ENCODE measurements at regions not wholly inside any gene's neighbourhood (a gene's known extent, or its start where the extent isn't known, plus 50 kb on each side); places are given as distances from the start of the nearest gene placed in this dataset.

DNA sequence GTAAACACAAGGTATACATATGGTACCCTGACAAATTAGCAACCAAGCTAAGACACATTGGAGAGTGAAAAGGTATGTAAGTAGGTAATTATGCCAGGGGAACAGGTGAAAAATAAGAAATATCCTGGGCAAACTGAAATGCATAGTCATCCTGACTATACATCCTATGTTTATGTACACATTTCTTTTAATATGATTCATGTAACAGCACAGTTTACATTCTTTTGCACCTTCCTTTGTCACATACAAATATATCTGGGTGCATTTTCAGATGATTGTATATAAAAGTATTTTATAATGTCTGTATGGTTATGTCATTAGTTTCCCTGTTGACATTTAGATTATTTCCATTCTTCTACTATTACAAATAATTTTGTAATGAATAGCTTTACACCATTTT, 1146.9 kb downstream of the EFNA5 start:
- DNase-seq (ENCODE audit: low spot score), result no peak
- Histone ChIP-seq H3K4me3 (ENCODE audit: low read depth, low read length, poor library complexity, severe bottlenecking) (no peak overlapping the region), H3K4me1 (ENCODE audit: insufficient read depth, low read length, poor library complexity, severe bottlenecking) (peaks cover 6% of the 10 kb centered on the region), H3K27ac (ENCODE audit: low read depth, low read length, poor library complexity, severe bottlenecking) (no peak overlapping the region), H3K9me3 (ENCODE audit: low read depth, low read length, poor library complexity, severe bottlenecking) (no peaks in the 10 kb centered on the region), H3K27me3 (replicated peaks; ENCODE audit: insufficient read depth, low read depth, low read length, poor library complexity) (no peaks in the 10 kb centered on the region), H3K36me3 (ENCODE audit: insufficient read depth, low read length, poor library complexity, severe bottlenecking) (no peaks in the 10 kb centered on the region)
- ChIA-PET POLR2A (ENCODE audit: low non-redundant PET) (no interaction called here), CTCF (no interaction called here)
- no peak for TF ChIP-seq EZH2 (IDR thresholded peaks at IDR 0.05; ENCODE audit: borderline replicate concordance, low read depth, low read length, poor library complexity, severe bottlenecking)
- TF ChIP-seq, protein P1, sequence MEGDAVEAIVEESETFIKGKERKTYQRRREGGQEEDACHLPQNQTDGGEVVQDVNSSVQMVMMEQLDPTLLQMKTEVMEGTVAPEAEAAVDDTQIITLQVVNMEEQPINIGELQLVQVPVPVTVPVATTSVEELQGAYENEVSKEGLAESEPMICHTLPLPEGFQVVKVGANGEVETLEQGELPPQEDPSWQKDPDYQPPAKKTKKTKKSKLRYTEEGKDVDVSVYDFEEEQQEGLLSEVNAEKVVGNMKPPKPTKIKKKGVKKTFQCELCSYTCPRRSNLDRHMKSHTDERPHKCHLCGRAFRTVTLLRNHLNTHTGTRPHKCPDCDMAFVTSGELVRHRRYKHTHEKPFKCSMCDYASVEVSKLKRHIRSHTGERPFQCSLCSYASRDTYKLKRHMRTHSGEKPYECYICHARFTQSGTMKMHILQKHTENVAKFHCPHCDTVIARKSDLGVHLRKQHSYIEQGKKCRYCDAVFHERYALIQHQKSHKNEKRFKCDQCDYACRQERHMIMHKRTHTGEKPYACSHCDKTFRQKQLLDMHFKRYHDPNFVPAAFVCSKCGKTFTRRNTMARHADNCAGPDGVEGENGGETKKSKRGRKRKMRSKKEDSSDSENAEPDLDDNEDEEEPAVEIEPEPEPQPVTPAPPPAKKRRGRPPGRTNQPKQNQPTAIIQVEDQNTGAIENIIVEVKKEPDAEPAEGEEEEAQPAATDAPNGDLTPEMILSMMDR (conservative IDR thresholded peaks at IDR 0.05; ENCODE audit: low read depth, low read length), result no peak
- BruUV-seq (replicated peaks), result no TSS peak
- intact Hi-C loops (cut with micrococcal nuclease; ENCODE audit: unreplicated experiment), result no loop called here

GRCh38 chr5:106522296-106522695, 1148.4 kb downstream of the EFNA5 start:
- intact Hi-C loops (cut with micrococcal nuclease; ENCODE audit: unreplicated experiment), result no loop called here
- ChIA-PET POLR2A (ENCODE audit: low non-redundant PET) (no interaction called here), CTCF (no interaction called here)
- no peaks in the 10 kb centered on the region for H3K27me3 ChIP-seq (replicated peaks; ENCODE audit: insufficient read depth, low read depth, low read length, poor library complexity)
- no peaks in the 10 kb centered on the region for H3K36me3 ChIP-seq (ENCODE audit: insufficient read depth, low read length, poor library complexity, severe bottlenecking)
- TF ChIP-seq, protein P1 (conservative IDR thresholded peaks at IDR 0.05; ENCODE audit: low read depth, low read length), result no peak
- no peak for TF ChIP-seq EZH2 (IDR thresholded peaks at IDR 0.05; ENCODE audit: borderline replicate concordance, low read depth, low read length, poor library complexity, severe bottlenecking)
- DNase-seq (ENCODE audit: low spot score), result peak; percentile 71
- H3K4me1 ChIP-seq (ENCODE audit: insufficient read depth, low read length, poor library complexity, severe bottlenecking), result peaks cover 6% of the 10 kb centered on the region
- H3K9me3 ChIP-seq (ENCODE audit: low read depth, low read length, poor library complexity, severe bottlenecking), result no peaks in the 10 kb centered on the region
- BruUV-seq (replicated peaks), result no TSS peak
- no peak overlapping the region for H3K4me3 ChIP-seq (ENCODE audit: low read depth, low read length, poor library complexity, severe bottlenecking)
- no peak overlapping the region for H3K27ac ChIP-seq (ENCODE audit: low read depth, low read length, poor library complexity, severe bottlenecking)

GRCh38 chr5:106521701-106522100, 1149.0 kb downstream of the EFNA5 start:
- H3K27ac ChIP-seq (ENCODE audit: low read depth, low read length, poor library complexity, severe bottlenecking), result no peak overlapping the region
- BruUV-seq (replicated peaks), result no TSS peak
- intact Hi-C loops (cut with micrococcal nuclease; ENCODE audit: unreplicated experiment), result no loop called here
- DNase-seq (ENCODE audit: low spot score), result peak; percentile 49
- ChIA-PET CTCF (no interaction called here), POLR2A (ENCODE audit: low non-redundant PET) (no interaction called here)
- H3K36me3 ChIP-seq (ENCODE audit: insufficient read depth, low read length, poor library complexity, severe bottlenecking), result no peaks in the 10 kb centered on the region
- peaks cover 6% of the 10 kb centered on the region for H3K4me1 ChIP-seq (ENCODE audit: insufficient read depth, low read length, poor library complexity, severe bottlenecking)
- no peak for TF ChIP-seq EZH2 (IDR thresholded peaks at IDR 0.05; ENCODE audit: borderline replicate concordance, low read depth, low read length, poor library complexity, severe bottlenecking)
- TF ChIP-seq, protein P1 (conservative IDR thresholded peaks at IDR 0.05; ENCODE audit: low read depth, low read length), result no peak
- no peaks in the 10 kb centered on the region for H3K9me3 ChIP-seq (ENCODE audit: low read depth, low read length, poor library complexity, severe bottlenecking)
- H3K4me3 ChIP-seq (ENCODE audit: low read depth, low read length, poor library complexity, severe bottlenecking), result no peak overlapping the region
- no peaks in the 10 kb centered on the region for H3K27me3 ChIP-seq (replicated peaks; ENCODE audit: insufficient read depth, low read depth, low read length, poor library complexity)

Data from A673 (cell line).